NCI-H2081 (cell line): ENCODE measurements at regions not wholly inside any gene's neighbourhood (a gene's known extent, or its start where the extent isn't known, plus 50 kb on each side); places are given as distances from the start of the nearest gene placed in this dataset.
A peak's percentile ranks its signal among the peaks of the same experiment; 100 is the strongest.

Experiments used
- DNase-seq, 2 experiments: peaks; one replicate each; lab custom pipeline; 2025; lab: John Stamatoyannopoulos, UW

DNA sequence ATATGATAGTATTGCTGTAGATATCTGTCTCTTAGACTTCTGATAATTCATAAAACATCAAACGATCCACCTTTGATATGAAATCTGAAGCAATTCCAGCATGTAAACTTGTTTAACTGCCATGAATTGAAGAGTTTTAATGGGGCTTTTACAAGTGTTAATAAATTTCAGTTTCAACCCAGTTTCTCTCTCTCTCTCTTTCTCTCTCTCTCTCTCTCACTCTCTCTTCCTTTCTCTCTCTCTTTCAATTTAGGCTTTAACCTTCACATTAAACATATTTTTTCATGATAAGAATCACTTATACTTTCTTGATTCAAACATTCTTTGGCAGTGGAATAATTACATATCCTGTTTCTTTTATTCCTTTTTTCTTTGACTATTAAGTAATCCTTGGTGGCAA, 296.1 kb downstream of the EPHA4 start:
- no peak for DNase-seq

DNA sequence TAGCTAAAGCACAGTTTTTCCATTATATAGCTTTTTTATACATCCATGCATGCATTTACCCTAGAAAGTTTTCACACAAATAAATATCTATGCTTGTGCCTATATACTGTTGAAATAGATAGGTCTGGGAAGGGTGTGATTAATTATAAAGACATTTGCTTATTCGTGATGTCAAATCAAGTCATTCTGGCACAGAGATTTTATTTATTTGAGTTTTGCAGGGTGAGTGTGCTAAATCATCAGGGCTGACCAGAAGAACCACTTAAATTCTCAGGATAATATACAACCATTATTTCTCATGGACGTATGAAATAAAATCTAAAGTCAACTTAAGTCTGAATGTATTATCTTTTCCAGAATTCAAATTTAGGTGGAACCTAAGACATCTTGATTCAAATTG, 295.5 kb downstream of the EPHA4 start:
- DNase-seq: no peak

DNA sequence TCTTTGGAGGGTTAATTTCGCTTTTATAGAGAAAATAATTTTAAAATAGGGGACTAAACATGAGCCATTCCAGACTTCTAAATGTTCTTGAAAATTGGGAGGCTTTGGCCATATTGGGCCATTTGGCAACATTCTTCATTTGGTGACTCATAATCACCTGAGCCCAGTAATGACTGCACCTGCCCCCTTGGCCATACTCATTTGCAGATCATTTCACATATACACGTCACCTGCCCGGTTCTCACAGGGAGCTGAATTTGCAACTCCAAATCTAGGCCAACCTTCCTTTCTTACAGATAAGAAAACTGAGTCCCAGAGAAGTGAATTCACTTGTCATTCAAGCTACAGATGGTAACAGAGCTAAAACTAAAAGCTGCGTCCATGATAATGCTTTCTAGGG, 289.7 kb downstream of the EPHA4 start:
- peak in 1 of 2 experiments; percentile 22 for DNase-seq

DNA sequence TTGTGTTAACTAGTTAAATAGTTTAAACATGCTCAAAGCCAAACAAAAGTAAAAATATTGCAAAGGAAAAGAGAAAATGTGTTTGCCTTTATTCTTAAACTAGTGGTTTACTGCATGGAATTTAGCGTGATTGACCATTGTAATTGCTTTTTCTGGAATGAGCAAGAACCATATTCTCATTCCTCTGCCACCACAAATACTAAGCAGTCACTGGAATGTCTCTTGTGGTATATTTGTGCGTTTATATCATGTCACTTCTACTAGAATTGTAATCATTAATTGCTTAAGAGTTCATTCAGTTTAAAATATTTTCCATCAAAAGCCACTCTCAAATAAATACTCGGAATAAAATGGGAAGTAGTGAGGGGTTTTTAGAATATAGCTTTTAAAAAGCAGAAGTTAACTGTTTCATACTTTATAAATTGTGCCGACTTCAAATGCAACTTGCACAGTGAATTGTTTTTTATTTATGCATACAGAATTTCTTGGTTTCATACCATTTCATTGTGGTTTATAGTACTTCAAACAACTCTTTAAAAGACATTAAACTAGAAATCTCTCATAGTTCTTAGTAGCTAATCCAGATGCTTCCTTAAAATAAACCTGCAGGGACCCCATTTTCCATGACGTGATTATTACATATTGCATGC, 288.1 kb downstream of the EPHA4 start:
- DNase-seq: no peak

- DNase-seq: no peak
Observed at GRCh38 chr2:221285148-221285547, 287.0 kb downstream of the EPHA4 start.

GRCh38 chr2:221286406-221286805, 285.7 kb downstream of the EPHA4 start:
- no peak for DNase-seq

GRCh38 chr2:221289389-221289788, 282.7 kb downstream of the EPHA4 start:
- no peak for DNase-seq

DNA sequence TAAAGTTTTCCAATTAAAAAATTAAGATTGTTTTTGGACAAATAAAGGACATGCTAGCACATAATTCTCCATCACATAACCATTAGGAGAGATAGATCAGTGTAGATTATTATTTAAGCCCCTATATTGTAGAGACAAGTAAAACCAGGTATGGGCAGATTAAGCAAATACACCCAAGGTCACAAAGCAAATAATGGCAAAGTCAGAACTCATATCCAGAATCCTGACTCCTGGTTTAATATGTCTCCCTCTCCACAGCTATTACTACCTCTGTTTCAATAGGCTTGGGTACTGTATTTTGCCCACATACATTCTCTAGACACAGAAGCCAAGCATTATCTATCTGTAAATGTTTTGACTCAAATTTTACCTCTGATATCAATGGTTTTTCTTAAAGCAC, 282.3 kb downstream of the EPHA4 start:
- no peak for DNase-seq

DNA sequence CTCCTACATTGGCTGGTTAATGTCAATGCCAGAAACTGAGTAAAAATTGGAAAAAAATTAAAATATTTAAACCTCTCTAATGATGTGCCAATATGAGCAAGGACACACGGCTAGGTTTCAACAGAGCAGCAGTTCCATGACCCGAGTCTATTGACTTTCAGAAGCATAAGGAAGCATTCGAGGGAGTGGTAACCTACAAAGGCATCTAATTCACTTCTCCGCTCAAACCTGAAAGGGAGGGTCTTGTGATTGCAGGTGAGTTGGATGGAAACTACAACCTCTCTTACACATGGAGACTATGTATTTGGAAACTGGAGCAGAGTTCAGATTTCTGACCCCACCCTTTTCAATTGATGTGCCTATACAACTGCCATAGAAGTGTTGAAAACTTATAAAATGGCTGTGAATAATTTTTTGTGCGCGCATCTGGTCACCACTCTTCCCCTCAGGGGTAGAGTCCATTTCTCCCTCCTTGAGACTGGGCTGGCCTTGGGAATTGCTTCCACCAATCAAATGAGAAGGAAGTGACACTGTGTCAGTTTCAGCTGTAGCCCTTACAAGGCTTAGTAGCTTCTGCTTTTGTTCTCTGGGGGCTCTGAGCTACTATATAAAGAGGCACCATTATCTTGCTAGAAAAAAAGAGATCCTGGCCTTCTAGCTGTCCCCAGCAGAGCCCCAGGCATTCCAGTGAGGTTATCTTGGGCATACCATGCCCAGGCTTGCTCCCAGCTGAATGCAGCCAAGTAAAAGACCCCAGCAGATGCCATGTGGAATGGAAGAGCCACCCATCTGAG, 278.0 kb downstream of the EPHA4 start:
- DNase-seq: no peak

GRCh38 chr2:221304916-221305315, 267.2 kb downstream of the EPHA4 start:
- no peak for DNase-seq

DNA sequence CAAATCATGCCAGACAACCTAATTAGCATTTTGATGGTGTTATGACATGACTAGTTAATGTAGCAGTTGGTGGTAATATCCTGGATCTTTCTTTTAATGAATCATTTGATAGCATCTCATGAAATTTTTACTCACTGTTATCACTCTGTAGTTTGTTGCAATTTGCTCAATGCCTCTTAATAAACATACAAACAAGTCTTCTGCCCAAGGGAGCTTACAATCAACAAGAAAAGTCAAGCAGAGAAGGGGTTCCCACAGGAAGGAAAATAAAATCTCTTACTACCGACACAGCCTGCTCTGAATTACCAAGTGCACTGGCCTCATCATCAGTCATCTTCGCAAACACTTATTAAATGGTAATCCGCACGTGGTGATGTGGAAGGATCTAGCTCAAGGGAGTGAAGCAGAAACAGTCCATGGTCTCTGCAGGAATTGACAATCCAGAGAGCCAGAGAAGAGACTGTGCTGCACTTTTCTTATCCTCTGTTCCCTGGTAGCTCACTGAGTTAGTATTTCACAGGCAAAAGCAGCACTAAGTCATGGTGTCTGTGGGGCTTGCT, 263.5 kb downstream of the EPHA4 start:
- no peak for DNase-seq

DNA sequence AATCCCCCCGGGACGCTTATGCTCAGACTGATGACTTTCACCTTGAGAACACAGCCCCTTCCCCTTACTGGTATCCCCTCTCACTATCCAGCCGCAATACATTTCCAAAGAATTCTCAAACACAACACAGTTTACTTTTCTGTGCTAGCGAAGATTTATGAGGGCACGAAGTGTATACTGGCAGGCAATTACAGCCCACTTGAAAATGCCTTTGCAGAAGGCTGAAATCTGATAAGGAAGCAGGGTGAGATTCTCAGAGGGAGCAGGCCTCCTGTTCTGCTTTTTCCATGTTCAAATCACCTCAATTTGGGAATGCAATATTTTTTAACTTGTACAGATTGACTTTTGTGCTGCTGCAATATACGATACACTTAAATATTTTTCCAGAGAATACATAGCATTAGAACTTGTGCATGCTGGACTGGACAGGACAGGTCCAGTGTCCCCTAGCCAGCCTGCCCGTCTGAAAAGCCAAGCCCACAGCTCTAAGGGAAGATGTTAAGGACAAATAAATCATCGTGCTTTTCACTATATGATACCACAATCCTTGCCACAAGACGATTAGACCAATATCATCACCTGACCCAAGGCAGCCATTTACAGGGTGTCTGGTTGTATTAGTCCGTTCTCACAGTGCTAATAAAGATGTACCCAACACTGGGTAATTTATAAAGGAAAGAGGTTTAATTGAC, 262.1 kb downstream of the EPHA4 start:
- DNase-seq: no peak

DNA sequence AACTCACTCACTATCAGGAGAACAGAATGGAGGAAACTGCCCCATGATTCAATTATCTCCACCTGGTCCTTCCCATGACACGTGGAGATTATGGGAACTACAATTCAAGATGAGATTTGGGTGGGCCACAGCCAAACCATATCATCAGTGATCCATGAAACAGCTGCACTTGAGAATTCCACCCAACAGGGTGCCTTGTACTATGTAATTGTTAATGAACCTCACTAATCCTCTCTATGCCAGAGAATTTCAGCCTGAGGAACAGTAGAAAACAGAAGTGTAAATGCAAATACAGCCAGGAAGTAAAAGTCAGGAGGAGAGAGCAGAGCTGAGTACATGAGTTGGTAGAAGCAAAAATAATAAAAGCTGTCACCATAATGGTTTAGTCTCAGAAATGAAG, 261.4 kb downstream of the EPHA4 start:
- DNase-seq: no peak

GRCh38 chr2:221312634-221313033, 259.5 kb downstream of the EPHA4 start:
- DNase-seq: no peak

DNA sequence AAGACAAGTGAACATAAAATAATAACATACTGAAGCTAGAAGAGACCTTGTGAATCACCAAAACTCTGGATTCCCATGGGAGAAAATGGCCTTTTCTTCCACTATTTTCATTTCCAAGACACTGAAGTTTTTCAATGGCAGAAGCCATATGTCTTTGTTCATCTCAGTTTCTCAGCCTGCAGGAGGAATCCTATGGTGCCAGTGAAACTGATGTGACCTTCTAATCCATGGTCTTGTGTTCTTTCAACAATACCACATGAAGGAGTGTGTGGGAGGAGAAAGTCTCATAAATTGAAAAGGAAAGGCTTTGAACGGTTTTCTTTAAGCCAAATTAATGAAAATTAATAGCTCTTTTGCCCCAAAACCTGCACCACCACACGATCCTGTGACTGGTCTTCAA, 257.3 kb downstream of the EPHA4 start:
- no peak for DNase-seq

- no peak for DNase-seq
Observed at GRCh38 chr2:221318376-221319130, 253.6 kb downstream of the EPHA4 start.

GRCh38 chr2:221322741-221323140, 249.4 kb downstream of the EPHA4 start:
- no peak for DNase-seq

DNA sequence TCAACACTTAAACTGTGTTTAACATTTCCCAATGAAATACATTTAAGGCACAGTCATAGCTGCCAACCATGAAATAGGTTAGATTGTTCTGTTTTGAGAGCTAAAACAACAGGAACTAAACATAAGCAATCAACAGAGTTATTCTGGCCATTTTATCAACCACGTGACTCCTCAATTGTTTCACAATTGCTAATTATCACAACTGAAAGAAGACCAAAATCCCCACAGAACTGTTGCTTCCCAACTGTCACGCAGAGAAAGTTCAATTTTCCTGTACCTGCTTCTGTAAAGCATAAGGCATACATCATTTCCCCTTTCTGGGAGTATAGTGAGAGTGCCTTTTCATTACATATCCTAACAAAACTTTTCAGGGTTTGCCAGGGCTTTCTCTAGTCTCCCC, 248.6 kb downstream of the EPHA4 start:
- DNase-seq: no peak

DNA sequence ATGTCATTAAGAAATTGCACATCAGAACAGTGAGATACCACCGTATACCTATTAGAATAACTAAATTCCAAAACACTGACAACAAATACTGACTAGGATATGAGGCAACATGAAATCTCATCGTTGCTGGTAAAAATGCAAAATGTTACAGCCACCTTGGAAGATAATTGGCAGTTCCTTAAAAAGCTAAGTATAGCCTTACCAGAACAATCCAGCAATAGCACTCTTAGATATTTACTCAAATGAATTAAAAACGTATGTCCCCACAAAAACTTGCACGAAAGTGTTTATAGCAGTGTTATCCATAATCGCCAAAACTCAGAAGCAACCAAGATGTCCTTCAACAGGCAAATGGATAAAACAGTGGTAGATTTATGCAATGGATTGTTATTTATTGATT, 241.7 kb downstream of the EPHA4 start:
- no peak for DNase-seq

GRCh38 chr2:221334481-221335218, 237.5 kb downstream of the EPHA4 start:
- no peak for DNase-seq

DNA sequence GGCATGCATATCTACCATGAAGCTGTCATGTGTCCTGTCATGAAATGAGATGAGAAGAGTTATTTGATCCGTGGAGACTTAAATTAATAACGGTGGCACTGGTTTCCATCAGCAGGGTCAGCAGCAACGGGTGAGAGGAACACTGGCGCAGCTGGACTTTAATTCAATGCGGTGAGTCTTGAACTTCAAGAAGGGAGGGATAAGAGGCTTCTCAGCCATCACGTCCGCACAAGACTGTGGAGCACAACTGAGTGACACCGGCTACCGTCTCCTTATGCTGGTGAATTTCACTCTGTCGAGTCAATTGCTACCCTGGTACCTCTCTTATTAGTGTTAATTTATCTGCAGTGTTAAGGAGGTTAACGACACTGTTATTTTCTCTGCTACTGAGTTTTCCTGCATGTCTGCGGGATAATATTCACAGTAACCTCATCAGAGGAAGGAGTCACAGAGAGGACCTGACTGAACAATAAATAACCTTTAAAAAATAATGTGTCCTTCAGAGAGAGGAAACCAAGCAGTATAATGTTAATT, 236.8 kb downstream of the EPHA4 start:
- no peak for DNase-seq
